ENCODE measurements at regions not wholly inside any gene's neighbourhood (a gene's known extent, or its start where the extent isn't known, plus 50 kb on each side); places are given as distances from the start of the nearest gene placed in this dataset.

GRCh38 chrX:10932842-10933440, 178.2 kb upstream of the HCCS start:
- TF ChIP-seq CTCF (IDR thresholded peaks at IDR 0.05 in 2 of 3, conservative IDR thresholded peaks at IDR 0.05 in 1 of 3; ENCODE audit: control insufficient read depth in 2 of 3, extremely low read depth in 1 of 3, insufficient read depth in 1 of 3, low read depth in 3 of 3, low read length in 3 of 3) (no peak), TCF7 (IDR thresholded peaks at IDR 0.05; ENCODE audit: borderline replicate concordance) (no peak), POLR2AphosphoS5 (IDR thresholded peaks at IDR 0.05; ENCODE audit: low read length) (no peak), USF2 (IDR thresholded peaks at IDR 0.05; ENCODE audit: borderline replicate concordance, low read depth, low read length) (no peak), RCOR1 (conservative IDR thresholded peaks at IDR 0.05; ENCODE audit: low read depth, low read length) (no peak), POLR2A (IDR thresholded peaks at IDR 0.05; ENCODE audit: low read depth, low read length) (no peak), POLR2AphosphoS2 (IDR thresholded peaks at IDR 0.05; ENCODE audit: low read depth, low read length) (no peak), HDAC2 (IDR thresholded peaks at IDR 0.05) (no peak), ESRRA (IDR thresholded peaks at IDR 0.05; ENCODE audit: low read length) (no peak), REST (IDR thresholded peaks at IDR 0.05; ENCODE audit: low read depth, low read length) (no peak), MYC (IDR thresholded peaks at IDR 0.05; ENCODE audit: insufficient read depth, insufficient read length, insufficient replicate concordance, low read length, severe bottlenecking) (no peak)
